GM13976 (cell line): ENCODE measurements at regions not wholly inside any gene's neighbourhood (a gene's known extent, or its start where the extent isn't known, plus 50 kb on each side); places are given as distances from the start of the nearest gene placed in this dataset.

Experiments used
- DNase-seq: peaks from one replicate; pipeline ENCODE4 v3.0.0; 2012; ENCODE audit warnings: low spot score
- CTCF ChIP-seq: IDR thresholded peaks from 2 replicates; pipeline ENCODE4 v1.5.1; 2012; ENCODE audit warnings: borderline replicate concordance, mild to moderate bottlenecking; ENCODE audit not compliant: insufficient read depth; ENCODE audit errors: extremely low read depth, missing control alignments, control extremely low read depth
- in situ Hi-C: fragments of 300-500 bp; cut with MboI; formaldehyde crosslinking; loops from one replicate; pipeline ENCODE4 v1.12.0; 2022; ENCODE audit warnings: low sequenced_read_pairs, mixed read lengths, inconsistent platforms; ENCODE audit not compliant: unreplicated experiment

- TF ChIP-seq CTCF: no peak
- in situ Hi-C loops: loop anchor here (25.0 kb wide), 1 partner anchor 322 kb away; the partner anchor contains the start of gene CBLB
- DNase-seq: no peak
Observed at GRCh38 chr3:106183762-106184391, 315.1 kb upstream of the CBLB start.

- in situ Hi-C loops: loop anchor here (25.0 kb wide), 1 partner anchor 322 kb away; the partner anchor contains the start of gene CBLB
- TF ChIP-seq CTCF: no peak
- no peak for DNase-seq
Observed at GRCh38 chr3:106184540-106185457, 316.0 kb upstream of the CBLB start.

GRCh38 chr3:106185949-106186348 is 317.1 kb upstream of the CBLB start:
- TF ChIP-seq CTCF: no peak
- in situ Hi-C loops: loop anchor here (25.0 kb wide), 1 partner anchor 324 kb away; the partner anchor contains the start of gene CBLB
- no peak for DNase-seq

- no peak for TF ChIP-seq CTCF
- DNase-seq: no peak
- in situ Hi-C loops: loop anchor here (25.0 kb wide), 1 partner anchor 328 kb away; the partner anchor contains the start of gene CBLB
Observed at GRCh38 chr3:106190296-106190695, 321.5 kb upstream of the CBLB start.

GRCh38 chr3:106191211-106191610 is 322.4 kb upstream of the CBLB start:
- DNase-seq: no peak
- no peak for TF ChIP-seq CTCF
- in situ Hi-C loops: loop anchor here (25.0 kb wide), 1 partner anchor 329 kb away; the partner anchor contains the start of gene CBLB

GRCh38 chr3:106191913-106192312 is 323.1 kb upstream of the CBLB start:
- in situ Hi-C loops: loop anchor here (25.0 kb wide), 1 partner anchor 330 kb away; the partner anchor contains the start of gene CBLB
- DNase-seq: no peak
- TF ChIP-seq CTCF: no peak
